ENCODE measurements at regions not wholly inside any gene's neighbourhood (a gene's known extent, or its start where the extent isn't known, plus 50 kb on each side); places are given as distances from the start of the nearest gene placed in this dataset.
"Not testable (repeated sequence)": the region's sequence is repeated elsewhere in the genome, so short reads cannot be mapped to it uniquely, and the experiment has no call there.

GRCh38 chr20:53814060-53814459 lies 220.4 kb upstream of the ZNF217 start:
- CTCF ChIA-PET = no interaction called here

GRCh38 chr20:53813636-53814035 lies 220.0 kb upstream of the ZNF217 start:
- Mint-ChIP-seq H3K4me3 (no peak overlapping the region), H3K9me3 (peaks cover 7% of the 10 kb centered on the region), H3K27me3 (no peaks in the 10 kb centered on the region), H3K4me1 (peaks cover 34% of the 10 kb centered on the region), H3K27ac (no peak overlapping the region), H3K36me3 (ENCODE audit: low read depth) (no peaks in the 10 kb centered on the region)
- POLR2A ChIA-PET = no interaction called here
- CTCF ChIA-PET = no interaction called here
- DNase-seq = no peak

More at GRCh38 chr20:53814060-53814459, 220.4 kb upstream of the ZNF217 start:
- Mint-ChIP-seq H3K9me3 (peaks cover 10% of the 10 kb centered on the region), H3K27me3 (no peaks in the 10 kb centered on the region), H3K36me3 (ENCODE audit: low read depth) (no peaks in the 10 kb centered on the region), H3K4me3 (no peak overlapping the region), H3K27ac (peak overlapping the region; percentile 22), H3K4me1 (peaks cover 34% of the 10 kb centered on the region)
- POLR2A ChIA-PET = no interaction called here
- no peak for DNase-seq

GRCh38 chr20:53811577-53811976 lies 217.9 kb upstream of the ZNF217 start:
- Mint-ChIP-seq H3K27me3 (no peaks in the 10 kb centered on the region), H3K4me3 (no peak overlapping the region), H3K36me3 (ENCODE audit: low read depth) (no peaks in the 10 kb centered on the region), H3K9me3 (peaks cover 2% of the 10 kb centered on the region), H3K27ac (no peak overlapping the region), H3K4me1 (peaks cover 31% of the 10 kb centered on the region)
- ChIA-PET CTCF (no interaction called here), POLR2A (no interaction called here)
- no peak for DNase-seq

GRCh38 chr20:53810661-53811355 lies 217.2 kb upstream of the ZNF217 start:
- peaks cover 26% of the 10 kb centered on the region for H3K4me1 Mint-ChIP-seq
- peaks cover 2% of the 10 kb centered on the region for H3K9me3 Mint-ChIP-seq
- no peak overlapping the region for H3K27ac Mint-ChIP-seq
- no peak overlapping the region for H3K4me3 Mint-ChIP-seq
- no peaks in the 10 kb centered on the region for H3K36me3 Mint-ChIP-seq (ENCODE audit: low read depth)
- DNase-seq = no peak
- POLR2A ChIA-PET = interaction anchor here (0.6 kb wide), 1 partner anchor 56 kb away, joined by 4 read pairs; no protein-coding TSS in a partner anchor
- CTCF ChIA-PET = interaction anchor here (0.6 kb wide), 1 partner anchor 1429 kb away, joined by 4 read pairs; no protein-coding TSS in a partner anchor
- H3K27me3 Mint-ChIP-seq = no peaks in the 10 kb centered on the region

- Mint-ChIP-seq H3K4me1 (peaks cover 17% of the 10 kb centered on the region), H3K4me3 (no peak overlapping the region), H3K27me3 (no peaks in the 10 kb centered on the region), H3K9me3 (peaks cover 2% of the 10 kb centered on the region), H3K36me3 (ENCODE audit: low read depth) (no peaks in the 10 kb centered on the region), H3K27ac (no peak overlapping the region)
- CTCF ChIA-PET = interaction anchor here (0.6 to 0.7 kb wide), 2 partner anchors 73 to 1428 kb away, joined by 4 read pairs; no protein-coding TSS in a partner anchor
- DNase-seq = no peak
- POLR2A ChIA-PET = interaction anchor here (0.5 to 0.6 kb wide), 2 partner anchors 57 to 87 kb away, joined by 3 to 4 read pairs; no protein-coding TSS in a partner anchor
Observed at GRCh38 chr20:53809728-53810365, 216.2 kb upstream of the ZNF217 start.

- Mint-ChIP-seq H3K4me3 (no peak overlapping the region), H3K36me3 (ENCODE audit: low read depth) (no peaks in the 10 kb centered on the region), H3K27ac (no peak overlapping the region), H3K27me3 (no peaks in the 10 kb centered on the region), H3K4me1 (peaks cover 11% of the 10 kb centered on the region), H3K9me3 (no peaks in the 10 kb centered on the region)
- CTCF ChIA-PET = interaction anchor here (0.7 to 1.0 kb wide), 3 partner anchors 34 to 107 kb away, joined by 3 to 4 read pairs (median 4); no protein-coding TSS in a partner anchor
- POLR2A ChIA-PET = no interaction called here
- DNase-seq = no peak
Observed at GRCh38 chr20:53809217-53809616, 215.6 kb upstream of the ZNF217 start.

GRCh38 chr20:53808733-53809132 lies 215.1 kb upstream of the ZNF217 start:
- Mint-ChIP-seq H3K27me3 (no peaks in the 10 kb centered on the region), H3K4me3 (no peak overlapping the region), H3K27ac (no peak overlapping the region), H3K4me1 (peaks cover 6% of the 10 kb centered on the region), H3K36me3 (ENCODE audit: low read depth) (no peaks in the 10 kb centered on the region), H3K9me3 (no peaks in the 10 kb centered on the region)
- CTCF ChIA-PET = interaction anchor here (0.7 to 1.0 kb wide), 3 partner anchors 33 to 107 kb away, joined by 3 to 4 read pairs (median 4); no protein-coding TSS in a partner anchor
- DNase-seq = no peak
- POLR2A ChIA-PET = no interaction called here

- H3K36me3 Mint-ChIP-seq (ENCODE audit: low read depth); H3K27me3 Mint-ChIP-seq; POLR2A ChIA-PET; H3K4me1 Mint-ChIP-seq; DNase-seq; H3K9me3 Mint-ChIP-seq; H3K4me3 Mint-ChIP-seq; H3K27ac Mint-ChIP-seq: not testable (repeated sequence)
- CTCF ChIA-PET = interaction anchor here (0.9 to 1.0 kb wide), 2 partner anchors 33 to 108 kb away, joined by 3 to 4 read pairs; no protein-coding TSS in a partner anchor
Observed at GRCh38 chr20:53808302-53808701, 214.7 kb upstream of the ZNF217 start.

GRCh38 chr20:53806683-53807401 lies 213.2 kb upstream of the ZNF217 start:
- ChIA-PET CTCF (interaction anchor here (0.9 to 1.4 kb wide), 2 partner anchors 10 to 18 kb away, joined by 3 to 4 read pairs; no protein-coding TSS in a partner anchor), POLR2A (interaction anchor here (0.7 kb wide), 1 partner anchor 22 kb away, joined by 3 read pairs; no protein-coding TSS in a partner anchor)
- Mint-ChIP-seq H3K4me1 (peaks cover 5% of the 10 kb centered on the region), H3K9me3 (no peaks in the 10 kb centered on the region), H3K36me3 (ENCODE audit: low read depth) (no peaks in the 10 kb centered on the region), H3K27ac (no peak overlapping the region), H3K27me3 (no peaks in the 10 kb centered on the region), H3K4me3 (no peak overlapping the region)
- no peak for DNase-seq

GRCh38 chr20:53805895-53806384 lies 212.3 kb upstream of the ZNF217 start:
- POLR2A ChIA-PET = interaction anchor here (0.7 kb wide), 1 partner anchor 22 kb away, joined by 3 read pairs; no protein-coding TSS in a partner anchor
- H3K27me3 Mint-ChIP-seq = no peaks in the 10 kb centered on the region
- no peak overlapping the region for H3K4me3 Mint-ChIP-seq
- H3K9me3 Mint-ChIP-seq = no peaks in the 10 kb centered on the region
- H3K36me3 Mint-ChIP-seq (ENCODE audit: low read depth) = no peaks in the 10 kb centered on the region
- no peak overlapping the region for H3K27ac Mint-ChIP-seq
- CTCF ChIA-PET = interaction anchor here (0.9 kb wide), 1 partner anchor 18 kb away, joined by 3 read pairs; no protein-coding TSS in a partner anchor
- no peak for DNase-seq
- peaks cover 5% of the 10 kb centered on the region for H3K4me1 Mint-ChIP-seq

- no peak overlapping the region for H3K27ac Mint-ChIP-seq
Observed at GRCh38 chr20:53804920-53805894, 211.6 kb upstream of the ZNF217 start.

GRCh38 chr20:53804308-53804707 lies 210.7 kb upstream of the ZNF217 start:
- H3K36me3 Mint-ChIP-seq (ENCODE audit: low read depth); H3K4me1 Mint-ChIP-seq; POLR2A ChIA-PET; H3K9me3 Mint-ChIP-seq; H3K27ac Mint-ChIP-seq; DNase-seq; H3K27me3 Mint-ChIP-seq; CTCF ChIA-PET; H3K4me3 Mint-ChIP-seq: not testable (repeated sequence)

More at GRCh38 chr20:53804920-53805894, 211.6 kb upstream of the ZNF217 start:
- peaks cover 5% of the 10 kb centered on the region for H3K4me1 Mint-ChIP-seq
- no peaks in the 10 kb centered on the region for H3K27me3 Mint-ChIP-seq
- H3K9me3 Mint-ChIP-seq = no peaks in the 10 kb centered on the region
- H3K4me3 Mint-ChIP-seq = no peak overlapping the region
- POLR2A ChIA-PET = no interaction called here
- CTCF ChIA-PET = no interaction called here
- H3K36me3 Mint-ChIP-seq (ENCODE audit: low read depth) = no peaks in the 10 kb centered on the region
- DNase-seq = no peak

Data from activated CD4-positive, alpha-beta T cell treated with anti-CD3 and anti-CD28 coated beads, Interleukin-2, amount 10 ng/mL, durations not matched to agents 7 days and 5 days (primary cell).